Liver (tissue), 8 donors: ENCODE measurements at regions not wholly inside any gene's neighbourhood (a gene's known extent, or its start where the extent isn't known, plus 50 kb on each side); places are given as distances from the start of the nearest gene placed in this dataset.

Source experiments
- DNase-seq: peaks from one replicate; pipeline ENCODE4 v3.0.0-alpha.2; 2017; ENCODE audit warnings: low spot score
- H3K27ac ChIP-seq, 2 donors: one replicate each; pipeline ENCODE4 v1.7.0; 2013; ENCODE audit warnings: inconsistent platforms in 2 of 2, low read length in 2 of 2, control low read depth in 1 of 2, low read depth in 1 of 2, mild to moderate bottlenecking in 1 of 2
- H3K27me3 ChIP-seq, 4 donors: one replicate each; pipeline versions ENCODE4 v1.6.1 to v1.7.0; 2013; ENCODE audit warnings: low read length in 3 of 4, inconsistent platforms in 1 of 4, mild to moderate bottlenecking in 1 of 4, moderate library complexity in 1 of 4; ENCODE audit not compliant: control insufficient read depth in 4 of 4, insufficient read depth in 4 of 4
- H3K36me3 ChIP-seq, 4 donors: one replicate each; pipeline versions ENCODE4 v1.6.1 to v1.7.0; 2013; ENCODE audit warnings: low read length in 3 of 4, mild to moderate bottlenecking in 3 of 4, low read depth in 1 of 4, moderate library complexity in 1 of 4; ENCODE audit not compliant: control insufficient read depth in 4 of 4, insufficient read depth in 3 of 4
- H3K4me1 ChIP-seq, 4 donors: one replicate each; pipeline versions ENCODE4 v1.6.1 to v1.7.0; 2013; ENCODE audit warnings: low read length in 3 of 4, mild to moderate bottlenecking in 3 of 4, moderate library complexity in 1 of 4; ENCODE audit not compliant: control insufficient read depth in 4 of 4, insufficient read depth in 4 of 4
- H3K4me3 ChIP-seq, 3 donors: one replicate each; pipeline versions ENCODE4 v1.6.1 to v1.7.0; 2013; ENCODE audit warnings: low read length in 3 of 3, control low read depth in 1 of 3, low read depth in 1 of 3, mild to moderate bottlenecking in 1 of 3
- H3K9ac ChIP-seq, 2 donors: one replicate each; pipeline ENCODE4 v1.7.0; 2013; ENCODE audit warnings: low read length in 2 of 2, mild to moderate bottlenecking in 2 of 2, moderate library complexity in 2 of 2, control low read depth in 1 of 2, low read depth in 1 of 2
- H3K9me3 ChIP-seq, 4 donors: one replicate each; pipeline versions ENCODE4 v1.6.1 to v1.7.0; 2013; ENCODE audit warnings: low read length in 3 of 4; ENCODE audit not compliant: control insufficient read depth in 4 of 4
- ATF3 ChIP-seq: IDR thresholded peaks from 2 replicates; pipeline ENCODE4 v1.6.1; 2016; ENCODE audit warnings: antibody characterized with exemption
- CTCF ChIP-seq: fragments of 150-350 bp; IDR thresholded peaks from 2 replicates; pipeline ENCODE4 v1.5.1; 2017; ENCODE audit warnings: improper control_type of control experiment, low read depth, low read length; ENCODE audit not compliant: missing input control
- EGR1 ChIP-seq, 2 donors: IDR thresholded peaks; 2 replicates each; pipeline ENCODE4 v1.6.1; 2016 to 2018; ENCODE audit warnings: antibody characterized with exemption in 2 of 2, low read depth in 2 of 2
- FOXA1 ChIP-seq: IDR thresholded peaks from 2 replicates; pipeline ENCODE4 v1.6.1; 2016; ENCODE audit warnings: antibody characterized with exemption
- FOXA2 ChIP-seq: IDR thresholded peaks from 2 replicates; pipeline ENCODE4 v1.6.1; 2016; ENCODE audit warnings: antibody characterized with exemption
- GABPA ChIP-seq, 2 donors: IDR thresholded peaks in 1 of 2; conservative IDR thresholded peaks in 1 of 2; 2 replicates each; pipeline ENCODE4 v1.6.1; 2016; ENCODE audit warnings: antibody characterized with exemption in 2 of 2, mild to moderate bottlenecking in 1 of 2, moderate library complexity in 1 of 2
- HNF4A ChIP-seq, 2 donors: conservative IDR thresholded peaks; 2 replicates each; pipeline ENCODE4 v1.6.1; 2016; ENCODE audit warnings: antibody characterized with exemption in 2 of 2, mild to moderate bottlenecking in 2 of 2
- HNF4G ChIP-seq: IDR thresholded peaks from 2 replicates; pipeline ENCODE4 v1.6.1; 2016; ENCODE audit warnings: antibody characterized with exemption
- JUND ChIP-seq, 2 donors: IDR thresholded peaks; 2 replicates each; pipeline ENCODE4 v1.6.1; 2016; ENCODE audit warnings: antibody characterized with exemption in 2 of 2
- MAX ChIP-seq: IDR thresholded peaks from 2 replicates; pipeline ENCODE4 v1.6.1; 2016; ENCODE audit warnings: antibody characterized with exemption
- NR2F2 ChIP-seq: IDR thresholded peaks from 2 replicates; pipeline ENCODE4 v1.6.1; 2016; ENCODE audit warnings: antibody characterized with exemption
- RAD21 ChIP-seq, 2 donors: IDR thresholded peaks; 2 replicates each; pipeline ENCODE4 v1.6.1; 2016; ENCODE audit warnings: antibody characterized with exemption in 2 of 2, mild to moderate bottlenecking in 2 of 2
- REST ChIP-seq: IDR thresholded peaks from 2 replicates; pipeline ENCODE4 v1.6.1; 2016; ENCODE audit warnings: antibody characterized with exemption, mild to moderate bottlenecking
- RXRA ChIP-seq, 2 donors: IDR thresholded peaks; 2 replicates each; pipeline ENCODE4 v1.6.1; 2017 to 2018; ENCODE audit warnings: antibody characterized with exemption in 2 of 2, mild to moderate bottlenecking in 1 of 2
- SP1 ChIP-seq: IDR thresholded peaks from 2 replicates; pipeline ENCODE4 v1.6.1; 2018; ENCODE audit warnings: antibody characterized with exemption, mild to moderate bottlenecking
- WGBS: extraction: QIAGEN DNeasy Blood & Tissue Kit; methylation state at CpG from one replicate; pipeline ENCODE4 v1.1.7; 2013; 5-methylcytosine and 5-hydroxymethylcytosine counted together
- donor health status: healthy.
- donor health status: healthy.
- donor health status: healthy.
- donor health status: healthy.
- donor health status: healthy.

GRCh38 chr5:118033686-118034338, 954.5 kb downstream of the DTWD2 start:
- no peak overlapping the region for H3K9ac ChIP-seq
- H3K27me3 ChIP-seq = no peaks in the 10 kb centered on the region
- H3K4me1 ChIP-seq = no peaks in the 10 kb centered on the region
- no peaks in the 10 kb centered on the region for H3K9me3 ChIP-seq
- no peaks in the 10 kb centered on the region for H3K36me3 ChIP-seq
- 92% methylated on average over 31 of the region's 31 CpGs for WGBS
- no peak overlapping the region for H3K4me3 ChIP-seq
- no peak for DNase-seq
- no peak for TF ChIP-seq RXRA (IDR thresholded peaks at IDR 0.05)
- TF ChIP-seq FOXA2 = no peak
- no peak for TF ChIP-seq SP1
- no peak for TF ChIP-seq JUND (IDR thresholded peaks at IDR 0.05)
- TF ChIP-seq REST = no peak
- TF ChIP-seq MAX = no peak
- no peak overlapping the region for H3K27ac ChIP-seq

- Histone ChIP-seq H3K27me3 (no peaks in the 10 kb centered on the region), H3K9me3 (no peaks in the 10 kb centered on the region), H3K4me1 (no peaks in the 10 kb centered on the region), H3K36me3 (no peaks in the 10 kb centered on the region), H3K9ac (no peak overlapping the region), H3K4me3 (no peak overlapping the region), H3K27ac (no peak overlapping the region)
- TF ChIP-seq FOXA1 (no peak), RXRA (IDR thresholded peaks at IDR 0.05) (no peak), MAX (no peak)
- 53% methylated on average over 1 of the region's 1 CpG for WGBS
- DNase-seq = no peak
These were observed 958.5 kb downstream of the DTWD2 start for GRCh38 chr5:118029807-118030206.

- Histone ChIP-seq H3K4me3 (no peak overlapping the region), H3K9me3 (no peaks in the 10 kb centered on the region), H3K4me1 (no peaks in the 10 kb centered on the region), H3K27me3 (peaks cover 0 to 3% (median 0%) of the 10 kb centered on the region in 4 donors), H3K27ac (no peak overlapping the region), H3K36me3 (no peaks in the 10 kb centered on the region), H3K9ac (no peak overlapping the region)
- DNase-seq = no peak
- WGBS = 27% methylated on average over 2 of the region's 2 CpGs
- no peak for TF ChIP-seq REST
- TF ChIP-seq FOXA2 = no peak
- no peak for TF ChIP-seq NR2F2
- no peak for TF ChIP-seq HNF4G
- no peak for TF ChIP-seq CTCF
- no peak for TF ChIP-seq RAD21 (IDR thresholded peaks at IDR 0.05)
- no peak for TF ChIP-seq RXRA (IDR thresholded peaks at IDR 0.05)
- no peak for TF ChIP-seq EGR1 (IDR thresholded peaks at IDR 0.05; ENCODE audit: low read depth in 2 of 2)
- no peak for TF ChIP-seq ATF3
- no peak for TF ChIP-seq FOXA1
- TF ChIP-seq HNF4A (conservative IDR thresholded peaks at IDR 0.05) = no peak
- no peak for TF ChIP-seq SP1
- TF ChIP-seq MAX = no peak
- no peak for TF ChIP-seq GABPA (IDR thresholded peaks at IDR 0.05 in 1 of 2, conservative IDR thresholded peaks at IDR 0.05 in 1 of 2)
These were observed 966.3 kb downstream of the DTWD2 start for GRCh38 chr5:118022062-118022461.
